Skeletal muscle tissue (tissue), 3 donors: ENCODE measurements at regions not wholly inside any gene's neighbourhood (a gene's known extent, or its start where the extent isn't known, plus 50 kb on each side); places are given as distances from the start of the nearest gene placed in this dataset.

ENCODE experiments used
- H3K27ac ChIP-seq: one replicate; pipeline ENCODE4 v1.7.0; 2013; ENCODE audit warnings: mild to moderate bottlenecking, low read depth, low read length, inconsistent platforms
- H3K27me3 ChIP-seq, 3 donors: one replicate each; pipeline ENCODE4 v1.7.0; 2013; ENCODE audit warnings: low read length in 3 of 3; ENCODE audit not compliant: control insufficient read depth in 3 of 3, insufficient read depth in 3 of 3
- H3K36me3 ChIP-seq, 3 donors: one replicate each; pipeline ENCODE4 v1.7.0; 2013; ENCODE audit warnings: low read length in 3 of 3; ENCODE audit not compliant: control insufficient read depth in 3 of 3, insufficient read depth in 3 of 3
- H3K4me1 ChIP-seq, 3 donors: one replicate each; pipeline ENCODE4 v1.7.0; 2013; ENCODE audit warnings: low read length in 3 of 3, mild to moderate bottlenecking in 3 of 3; ENCODE audit not compliant: control insufficient read depth in 3 of 3, insufficient read depth in 3 of 3
- H3K4me3 ChIP-seq, 3 donors: one replicate each; pipeline ENCODE4 v1.7.0; 2013; ENCODE audit warnings: low read length in 3 of 3
- H3K9ac ChIP-seq, 3 donors: one replicate each; pipeline ENCODE4 v1.7.0; 2013; ENCODE audit warnings: low read length in 3 of 3, mild to moderate bottlenecking in 3 of 3, moderate library complexity in 2 of 3, low read depth in 1 of 3
- H3K9me3 ChIP-seq, 3 donors: one replicate each; pipeline ENCODE4 v1.7.0; 2013; ENCODE audit warnings: low read length in 3 of 3; ENCODE audit not compliant: control insufficient read depth in 3 of 3
- donor health status: Osteomylitis.

DNA sequence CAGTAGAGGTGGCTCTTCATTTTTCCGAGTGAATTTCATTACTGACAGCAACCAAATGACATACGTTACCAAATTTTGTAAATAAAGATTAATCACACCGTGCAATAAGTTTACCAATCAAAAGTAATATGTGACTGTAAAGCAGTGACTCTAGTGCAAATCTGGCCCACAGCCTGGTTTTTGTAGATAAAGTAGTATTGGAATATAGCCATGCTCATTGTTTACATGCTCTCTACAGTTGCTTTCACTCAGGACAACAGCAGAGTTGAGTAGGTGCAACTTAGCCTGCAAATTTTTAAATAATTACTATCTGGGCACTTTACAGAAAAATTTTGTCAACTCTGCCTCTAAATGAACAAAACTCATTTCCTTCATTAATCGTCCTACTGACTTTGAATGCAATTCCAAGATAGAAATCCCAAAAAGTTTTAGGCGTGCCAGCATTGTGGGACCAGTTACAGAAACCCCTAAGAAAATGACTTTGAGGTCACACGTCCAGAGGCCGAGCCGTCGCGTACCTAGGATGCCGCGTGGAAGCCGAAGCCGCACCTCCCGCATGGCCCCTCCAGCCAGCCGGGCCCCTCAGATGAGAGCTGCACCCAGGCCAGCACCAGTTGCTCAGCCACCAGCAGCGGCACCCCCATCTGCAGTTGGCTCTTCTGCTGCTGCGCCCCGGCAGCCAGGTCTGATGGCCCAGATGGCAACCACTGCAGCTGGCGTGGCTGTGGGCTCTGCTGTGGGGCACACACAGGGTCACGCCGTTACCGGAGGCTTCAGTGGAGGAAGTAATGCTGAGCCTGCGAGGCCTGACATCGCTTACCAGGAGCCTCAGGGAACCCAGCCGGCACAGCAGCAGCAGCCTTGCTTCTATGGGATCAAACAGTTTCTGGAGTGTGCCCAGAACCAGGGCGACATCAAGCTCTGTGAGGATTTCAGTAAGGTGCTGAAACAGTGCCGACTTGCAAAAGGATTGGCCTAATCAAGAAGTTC lies 180.7 kb upstream of the TLE4 start:
- no peak overlapping the region for H3K27ac ChIP-seq
- H3K4me1 ChIP-seq = no peaks in the 10 kb centered on the region
- no peak overlapping the region for H3K9ac ChIP-seq
- no peaks in the 10 kb centered on the region for H3K27me3 ChIP-seq
- H3K4me3 ChIP-seq = no peak overlapping the region
- H3K36me3 ChIP-seq = no peaks in the 10 kb centered on the region
- no peaks in the 10 kb centered on the region for H3K9me3 ChIP-seq

DNA sequence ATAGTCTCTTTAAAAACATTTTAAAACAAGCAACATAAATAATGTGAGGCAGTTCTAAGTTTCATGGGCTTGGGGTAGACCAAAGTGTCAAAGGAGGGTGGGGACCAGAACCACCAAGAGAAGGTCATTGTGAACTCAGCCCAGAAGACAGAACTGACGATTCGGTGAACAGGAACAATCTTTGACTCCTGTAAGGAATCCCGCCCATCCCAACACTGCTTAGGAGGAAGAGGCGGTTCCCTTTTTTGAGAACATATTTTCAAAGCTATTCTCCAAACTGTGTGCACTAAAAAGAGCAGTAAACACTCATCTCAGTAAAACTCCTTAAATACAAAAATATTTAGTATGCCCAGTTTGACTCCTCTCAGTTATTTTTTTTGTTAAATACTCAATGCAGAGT lies 176.5 kb upstream of the TLE4 start:
- Histone ChIP-seq H3K9me3 (no peaks in the 10 kb centered on the region), H3K9ac (no peak overlapping the region), H3K27ac (no peak overlapping the region), H3K27me3 (no peaks in the 10 kb centered on the region), H3K4me3 (no peak overlapping the region), H3K4me1 (no peaks in the 10 kb centered on the region), H3K36me3 (no peaks in the 10 kb centered on the region)

DNA sequence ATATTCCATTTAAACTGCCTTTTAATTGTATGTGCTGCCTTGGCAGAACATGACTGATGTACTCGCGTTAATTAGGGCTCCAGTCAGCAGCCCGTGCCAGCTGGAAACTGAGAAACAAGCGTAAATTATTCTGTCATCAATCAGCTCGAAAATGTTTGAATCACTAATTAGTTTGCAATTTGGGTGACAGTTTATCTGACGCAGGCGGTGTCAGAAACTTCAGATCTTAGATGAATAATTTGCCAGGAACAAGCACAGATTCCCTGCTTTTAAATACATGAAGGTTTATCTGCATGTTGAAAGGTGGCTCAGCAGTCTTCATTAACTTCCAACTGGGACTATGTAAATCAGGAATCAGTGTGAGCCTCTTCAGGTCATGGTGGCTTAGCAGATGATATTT lies 176.0 kb upstream of the TLE4 start:
- H3K9ac ChIP-seq = no peak overlapping the region
- H3K27me3 ChIP-seq = no peaks in the 10 kb centered on the region
- H3K4me1 ChIP-seq = no peaks in the 10 kb centered on the region
- H3K4me3 ChIP-seq = no peak overlapping the region
- H3K36me3 ChIP-seq = no peaks in the 10 kb centered on the region
- H3K27ac ChIP-seq = no peak overlapping the region
- no peaks in the 10 kb centered on the region for H3K9me3 ChIP-seq

DNA sequence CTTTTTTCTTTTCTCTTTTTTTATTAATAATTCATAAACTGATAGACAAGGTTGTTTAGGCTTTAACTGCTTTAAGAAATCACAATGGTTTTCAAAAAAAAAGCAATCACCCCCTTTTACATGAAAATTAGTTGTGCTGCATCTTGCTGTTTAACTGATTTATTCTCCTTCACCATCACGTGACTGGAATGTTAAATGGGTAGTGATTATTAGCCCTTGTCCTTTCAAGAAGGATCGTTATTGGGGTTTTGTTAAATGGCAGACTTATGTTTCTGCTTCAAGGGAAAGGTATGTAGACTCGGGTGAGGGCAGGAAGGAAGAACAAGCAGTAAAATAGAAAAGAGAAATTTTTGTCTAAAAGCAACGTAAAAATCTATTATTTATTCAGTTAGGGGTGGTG lies 175.6 kb upstream of the TLE4 start:
- Histone ChIP-seq H3K36me3 (no peaks in the 10 kb centered on the region), H3K4me1 (no peaks in the 10 kb centered on the region), H3K4me3 (no peak overlapping the region), H3K27ac (no peak overlapping the region), H3K9me3 (no peaks in the 10 kb centered on the region), H3K27me3 (no peaks in the 10 kb centered on the region), H3K9ac (no peak overlapping the region)

DNA sequence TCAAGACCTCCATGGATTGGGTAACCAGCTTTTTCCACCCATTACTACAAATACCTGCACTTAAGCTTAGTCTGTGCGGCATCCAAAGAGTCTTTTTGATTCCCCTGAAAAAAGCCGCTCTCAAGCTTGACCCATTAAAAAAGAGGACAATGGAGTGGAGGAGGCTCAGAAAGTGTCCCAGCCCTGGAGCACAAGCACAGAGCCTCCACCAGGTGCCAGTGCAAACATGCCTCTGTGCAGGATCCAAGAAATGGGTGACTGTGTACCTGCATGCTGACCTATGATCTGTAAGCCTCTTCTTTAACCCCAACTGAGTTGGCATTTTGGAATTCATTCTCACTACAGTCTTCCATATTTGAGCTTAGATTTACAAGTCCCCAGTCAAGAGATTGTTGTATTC lies 168.3 kb upstream of the TLE4 start:
- Histone ChIP-seq H3K9ac (no peak overlapping the region), H3K9me3 (no peaks in the 10 kb centered on the region), H3K4me3 (no peak overlapping the region), H3K36me3 (no peaks in the 10 kb centered on the region), H3K27me3 (no peaks in the 10 kb centered on the region), H3K27ac (no peak overlapping the region), H3K4me1 (no peaks in the 10 kb centered on the region)

DNA sequence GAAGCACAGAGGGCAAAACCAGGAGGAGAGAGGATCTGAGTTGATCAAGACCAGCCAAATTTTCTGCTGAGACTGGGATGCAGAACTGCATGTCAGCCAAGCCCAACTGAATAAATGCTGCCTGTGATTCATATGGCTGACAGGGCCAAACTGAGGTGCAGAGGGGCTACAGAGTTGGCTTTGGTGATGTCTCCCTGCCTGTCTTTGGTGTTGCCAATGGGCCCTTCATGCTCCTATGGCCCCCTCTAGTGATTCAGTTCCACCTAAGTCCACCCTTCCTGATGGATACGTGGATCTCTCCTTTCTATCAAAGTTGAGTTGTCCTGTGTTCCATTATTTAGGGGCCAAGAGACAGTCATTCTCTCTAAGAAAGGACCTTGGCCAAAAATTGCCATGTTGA lies 163.6 kb upstream of the TLE4 start:
- H3K27me3 ChIP-seq = no peaks in the 10 kb centered on the region
- no peaks in the 10 kb centered on the region for H3K4me1 ChIP-seq
- no peak overlapping the region for H3K27ac ChIP-seq
- no peaks in the 10 kb centered on the region for H3K36me3 ChIP-seq
- no peaks in the 10 kb centered on the region for H3K9me3 ChIP-seq
- H3K9ac ChIP-seq = no peak overlapping the region
- H3K4me3 ChIP-seq = no peak overlapping the region

DNA sequence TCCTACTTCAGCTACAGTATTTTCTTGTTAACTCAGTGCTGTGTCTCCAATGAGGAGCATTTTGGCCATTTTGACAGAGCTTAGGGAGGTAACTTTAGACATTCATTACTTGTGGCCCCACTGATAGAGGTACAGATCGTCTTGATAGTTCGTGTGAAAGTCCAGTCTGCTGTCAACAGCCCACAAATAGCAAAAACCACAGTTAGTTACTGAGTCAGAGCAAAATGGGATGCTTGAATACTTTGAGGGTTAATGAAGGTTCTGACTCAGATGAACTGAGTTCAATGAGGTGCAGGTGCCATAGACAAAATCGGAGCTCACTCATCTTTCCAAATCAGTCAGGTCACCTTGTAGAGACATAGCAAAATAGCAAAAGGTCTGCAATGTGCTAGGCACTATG lies 163.1 kb upstream of the TLE4 start:
- Histone ChIP-seq H3K27me3 (no peaks in the 10 kb centered on the region), H3K9ac (no peak overlapping the region)

DNA sequence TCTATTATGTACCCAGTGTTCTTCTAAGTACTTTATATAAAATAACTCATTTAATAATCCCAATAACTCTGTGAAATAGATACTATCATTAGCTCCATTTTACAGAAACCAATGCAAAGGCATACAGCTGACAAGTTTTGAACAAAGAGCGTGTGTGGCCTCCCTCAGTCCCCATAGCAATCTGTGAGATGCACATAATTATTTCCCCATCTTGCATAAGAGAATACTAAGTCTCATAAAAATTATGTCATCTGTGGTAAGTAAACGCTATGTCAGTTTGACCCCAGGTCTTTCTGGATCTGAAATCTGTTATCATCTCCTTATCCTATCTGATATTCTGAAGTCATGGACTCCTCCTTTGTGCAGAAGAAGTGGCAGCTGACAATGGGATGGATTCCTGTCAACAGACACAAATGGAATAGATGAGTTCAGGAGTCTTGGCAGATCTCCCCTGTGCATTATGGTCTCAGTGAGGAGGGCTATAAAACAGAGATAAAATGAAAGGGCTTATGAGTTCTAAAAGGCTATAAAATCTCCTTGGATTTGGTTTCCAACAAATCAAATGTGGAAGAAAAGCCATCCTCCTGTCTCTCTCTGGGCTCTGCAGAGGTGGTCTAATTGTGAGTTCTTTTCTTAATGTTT lies 162.5 kb upstream of the TLE4 start:
- Histone ChIP-seq H3K27ac (no peak overlapping the region), H3K9me3 (no peaks in the 10 kb centered on the region), H3K9ac (no peak overlapping the region), H3K4me1 (no peaks in the 10 kb centered on the region), H3K27me3 (no peaks in the 10 kb centered on the region), H3K36me3 (no peaks in the 10 kb centered on the region), H3K4me3 (no peak overlapping the region)

More for the DNA sequence above, 163.1 kb upstream of the TLE4 start:
- Histone ChIP-seq H3K4me1 (no peaks in the 10 kb centered on the region), H3K27ac (no peak overlapping the region), H3K4me3 (no peak overlapping the region), H3K9me3 (no peaks in the 10 kb centered on the region), H3K36me3 (no peaks in the 10 kb centered on the region)

DNA sequence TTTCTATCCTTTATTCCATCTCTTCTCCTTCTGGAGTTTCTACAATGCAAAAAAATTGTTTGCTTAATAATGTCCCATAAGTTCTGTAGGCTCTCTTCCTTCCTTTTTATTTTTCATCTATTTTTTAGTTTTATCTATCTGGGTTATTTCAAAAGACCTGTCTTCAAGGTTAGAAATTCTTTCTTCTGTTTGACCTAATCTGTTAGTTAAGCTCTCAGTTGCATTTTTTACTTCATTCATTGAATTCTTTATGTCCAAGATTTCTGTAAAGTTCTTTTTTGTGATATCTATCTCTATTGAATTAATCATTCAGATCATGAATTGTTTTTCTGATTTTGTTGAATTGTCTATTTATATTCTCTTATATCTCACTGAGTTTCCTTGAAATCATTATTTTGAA lies 145.9 kb upstream of the TLE4 start:
- H3K4me3 ChIP-seq = no peak overlapping the region
- H3K27me3 ChIP-seq = no peaks in the 10 kb centered on the region
- H3K27ac ChIP-seq = no peak overlapping the region
- no peaks in the 10 kb centered on the region for H3K4me1 ChIP-seq
- no peaks in the 10 kb centered on the region for H3K9me3 ChIP-seq
- no peak overlapping the region for H3K9ac ChIP-seq
- H3K36me3 ChIP-seq = no peaks in the 10 kb centered on the region

DNA sequence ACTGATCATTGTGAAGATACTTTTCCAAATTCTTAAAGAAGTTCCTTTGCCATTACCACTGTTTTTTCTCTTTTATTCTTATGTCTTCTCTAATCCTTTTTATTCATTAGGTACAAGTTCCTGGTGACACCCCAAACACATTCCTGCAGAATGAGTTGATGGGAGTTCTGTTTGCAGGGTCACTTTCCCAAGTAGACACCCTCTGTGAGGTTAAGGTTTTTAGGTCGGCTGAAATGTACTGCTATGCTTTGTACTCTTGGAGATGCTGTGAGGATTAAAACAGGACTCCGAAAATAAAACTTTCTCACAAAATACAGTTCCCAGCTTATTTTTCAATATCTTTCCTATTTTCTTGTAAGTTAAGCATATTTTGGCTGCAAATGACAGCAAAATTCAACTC lies 143.3 kb upstream of the TLE4 start:
- Histone ChIP-seq H3K27me3 (no peaks in the 10 kb centered on the region), H3K9ac (no peak overlapping the region), H3K9me3 (no peaks in the 10 kb centered on the region), H3K36me3 (no peaks in the 10 kb centered on the region), H3K4me1 (no peaks in the 10 kb centered on the region), H3K4me3 (no peak overlapping the region), H3K27ac (no peak overlapping the region)
